GM12865 (cell line): ENCODE measurements at regions not wholly inside any gene's neighbourhood (a gene's known extent, or its start where the extent isn't known, plus 50 kb on each side); places are given as distances from the start of the nearest gene placed in this dataset.

Experiments used
- DNase-seq: peaks from one replicate; pipeline ENCODE4 v3.0.0; 2010; ENCODE audit warnings: low read depth
- H3K4me3 ChIP-seq: 2 replicates; pipeline ENCODE4 v1.5.1; 2011; ENCODE audit warnings: mild to moderate bottlenecking, low read depth, low read length, control low read depth
- CTCF ChIP-seq: IDR thresholded peaks from 2 replicates; pipeline ENCODE4 v1.5.1; 2011; ENCODE audit warnings: low read length, control low read depth, low read depth, inconsistent platforms; ENCODE audit not compliant: insufficient read depth; ENCODE audit errors: missing control alignments

- no peak for TF ChIP-seq CTCF
- DNase-seq = no peak
- no peak overlapping the region for H3K4me3 ChIP-seq
These were observed 157.6 kb downstream of the FOXA2 start for GRCh38 chr20:22426772-22427171.

- no peak for TF ChIP-seq CTCF
- no peak for DNase-seq
- H3K4me3 ChIP-seq = no peak overlapping the region
These were observed 158.8 kb downstream of the FOXA2 start for GRCh38 chr20:22425344-22426295.

- no peak for DNase-seq
- no peak for TF ChIP-seq CTCF
- no peak overlapping the region for H3K4me3 ChIP-seq
These were observed 161.1 kb downstream of the FOXA2 start for GRCh38 chr20:22423190-22423832.

GRCh38 chr20:22420116-22420598, 164.2 kb downstream of the FOXA2 start:
- DNase-seq = no peak
- no peak for TF ChIP-seq CTCF
- H3K4me3 ChIP-seq = no peak overlapping the region

GRCh38 chr20:22418738-22419137, 165.6 kb downstream of the FOXA2 start:
- H3K4me3 ChIP-seq = no peak overlapping the region
- no peak for TF ChIP-seq CTCF
- no peak for DNase-seq

- no peak for DNase-seq
- H3K4me3 ChIP-seq = no peak overlapping the region
- no peak for TF ChIP-seq CTCF
These were observed 170.0 kb downstream of the FOXA2 start for GRCh38 chr20:22414305-22414742.
